NCI-H1417 (cell line): ENCODE measurements at regions not wholly inside any gene's neighbourhood (a gene's known extent, or its start where the extent isn't known, plus 50 kb on each side); places are given as distances from the start of the nearest gene placed in this dataset.

ENCODE experiments used
- DNase-seq, 3 experiments: peaks; one replicate each; lab custom pipeline; 2025; lab: John Stamatoyannopoulos, UW

DNA sequence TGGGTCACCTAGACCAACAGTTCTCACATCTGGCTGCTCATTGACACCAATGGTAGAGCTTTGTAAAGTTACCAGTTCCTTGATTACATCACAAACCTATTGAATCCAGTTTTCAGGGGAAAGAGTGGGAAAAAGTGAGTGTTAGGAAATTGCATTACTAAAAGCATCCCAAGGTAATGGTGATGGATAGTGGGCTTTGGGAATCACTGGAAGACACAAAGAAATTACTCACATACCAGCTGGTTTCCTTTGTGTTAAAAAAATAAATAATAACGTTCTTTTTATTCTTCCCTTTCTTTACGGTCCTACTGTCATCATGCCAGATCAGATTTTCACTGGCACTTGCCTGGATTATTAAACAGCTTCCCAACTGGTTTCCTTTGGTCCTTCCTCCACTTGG is 370.7 kb downstream of the RFPL4B start:
- no peak for DNase-seq

DNA sequence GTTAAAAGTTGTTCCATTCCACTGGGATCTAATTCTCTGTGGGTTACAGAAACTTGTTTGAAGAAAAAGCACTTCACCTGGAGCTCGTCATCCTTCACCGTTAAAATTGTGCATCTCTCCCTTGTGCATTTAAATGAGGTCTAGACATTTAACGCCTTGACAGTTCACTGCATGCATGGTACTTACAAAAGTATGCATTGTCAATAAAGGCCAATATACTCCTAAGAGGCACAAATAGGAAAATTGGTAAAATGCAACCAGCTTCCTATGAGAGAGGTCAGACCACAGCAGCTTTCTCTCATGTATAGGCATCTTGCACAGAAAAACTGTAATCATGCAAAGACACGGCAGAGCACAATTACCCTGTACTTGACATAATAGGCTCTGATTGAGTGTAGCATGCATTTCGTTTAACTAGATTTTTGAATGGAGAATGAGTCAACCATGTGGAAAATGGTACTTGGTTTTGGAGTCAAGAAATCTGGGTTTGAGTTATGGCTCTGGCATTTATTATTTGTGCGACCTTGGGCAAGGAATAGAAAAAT is 378.5 kb downstream of the RFPL4B start:
- DNase-seq: peak in 1 of 3 experiments; percentile 28

DNA sequence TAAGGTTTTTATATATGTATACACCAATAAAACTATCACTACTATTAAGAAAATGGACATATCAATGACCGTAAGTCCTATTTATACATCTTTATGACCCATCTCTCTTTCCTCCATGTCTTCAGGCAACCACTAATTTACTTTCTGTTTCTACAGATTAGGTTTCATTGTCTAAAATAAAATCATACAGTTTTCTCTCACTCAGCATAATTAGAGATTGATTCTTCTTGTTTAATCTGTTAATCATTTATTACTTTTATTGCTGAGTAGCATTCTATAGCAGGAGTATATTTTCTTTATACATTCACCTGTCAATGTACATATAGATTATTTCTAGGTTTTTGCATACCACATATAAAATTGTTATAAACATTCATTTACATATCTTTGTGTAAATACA is 388.0 kb downstream of the RFPL4B start:
- no peak for DNase-seq

DNA sequence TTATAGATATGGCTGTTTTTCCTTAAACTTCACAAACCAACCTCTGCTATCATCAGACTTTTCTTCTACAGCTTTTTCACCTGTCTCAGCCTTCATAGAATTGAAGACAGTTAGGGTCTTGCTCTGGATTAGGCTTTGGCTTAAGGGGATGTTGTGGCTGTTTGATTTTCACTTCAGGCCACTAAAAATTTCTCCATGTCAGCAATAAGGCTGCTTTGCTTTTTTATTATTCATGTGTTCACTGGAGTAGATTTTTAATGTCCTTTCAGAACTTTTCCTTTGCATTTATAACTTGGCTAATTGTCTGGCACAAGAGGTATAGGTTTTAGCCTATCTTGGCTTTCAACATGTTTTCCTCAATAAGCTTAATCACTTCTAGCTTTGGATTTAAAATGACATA is 392.6 kb downstream of the RFPL4B start:
- no peak for DNase-seq

DNA sequence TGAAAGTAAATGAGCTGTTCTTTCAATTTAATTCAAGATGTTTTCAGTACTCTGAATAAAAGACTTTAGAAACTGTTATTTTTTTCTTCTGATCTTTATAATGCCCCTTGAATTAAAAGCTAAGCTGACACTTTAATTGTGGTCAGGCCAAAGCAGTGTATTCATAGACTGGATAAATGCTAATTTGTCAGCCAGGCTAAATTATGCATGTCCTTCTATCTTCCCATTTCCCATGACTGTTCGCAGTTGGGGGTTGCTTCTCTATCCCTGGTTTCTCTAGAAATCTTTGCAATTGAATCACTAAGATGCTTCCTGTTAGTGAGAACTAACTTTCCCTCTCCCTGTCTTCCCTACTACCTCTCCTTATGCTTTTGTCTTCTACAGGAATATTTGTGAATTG is 396.2 kb downstream of the RFPL4B start:
- DNase-seq: no peak

DNA sequence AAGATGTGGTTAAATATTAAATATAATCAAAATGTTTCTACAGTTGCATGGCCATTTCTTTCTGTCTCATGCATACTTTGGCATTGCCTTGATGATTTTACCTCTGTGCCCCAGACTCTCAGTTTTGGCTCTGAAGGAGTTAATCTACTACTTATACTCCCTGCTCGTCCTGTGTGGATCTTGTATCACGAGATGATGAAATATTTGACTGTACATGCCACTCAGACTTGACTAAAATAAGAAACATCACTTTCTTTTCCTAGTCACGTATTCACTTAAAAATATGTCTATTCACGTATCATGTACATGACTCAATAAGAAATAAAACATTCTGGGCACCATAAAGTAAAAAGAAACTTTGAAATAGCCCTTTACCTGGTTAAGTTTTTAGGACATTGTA is 397.7 kb downstream of the RFPL4B start:
- DNase-seq: no peak

DNA sequence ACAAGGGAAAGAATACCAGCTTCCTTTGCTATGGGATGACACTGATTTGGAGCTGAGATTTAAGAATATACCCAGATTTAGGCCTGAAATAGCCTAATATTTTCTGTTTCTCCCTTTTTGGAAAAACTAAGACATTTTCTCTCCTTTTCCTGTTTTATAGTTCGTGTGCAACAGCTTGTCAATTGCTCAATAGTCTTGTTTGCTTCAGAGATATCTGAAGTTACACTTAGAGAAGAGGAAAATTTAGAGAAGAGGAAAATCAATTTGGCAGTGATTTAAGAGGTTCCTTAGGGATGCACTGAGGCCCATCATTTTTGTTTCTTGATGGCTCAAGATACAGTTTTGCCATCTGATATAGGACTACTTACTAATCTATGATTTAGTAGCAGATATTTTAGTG is 398.6 kb downstream of the RFPL4B start:
- no peak for DNase-seq

DNA sequence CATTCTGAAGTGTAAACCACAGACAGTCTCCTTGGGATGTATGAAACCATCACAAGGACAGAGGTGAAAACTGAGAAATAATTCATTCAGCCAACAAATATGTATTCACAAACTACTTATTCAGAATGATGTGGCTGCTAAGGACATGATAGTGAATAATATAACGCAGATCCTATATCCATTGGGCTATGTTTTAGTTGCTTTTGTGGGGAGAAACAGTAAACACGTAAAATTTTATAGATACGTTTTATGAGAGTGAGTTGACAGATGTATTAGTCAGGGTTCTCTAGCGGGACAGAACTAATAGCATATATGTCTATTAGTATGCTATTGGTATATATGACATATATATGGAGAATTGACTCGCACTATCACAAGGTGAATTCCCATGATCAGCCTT is 402.5 kb downstream of the RFPL4B start:
- DNase-seq: no peak

DNA sequence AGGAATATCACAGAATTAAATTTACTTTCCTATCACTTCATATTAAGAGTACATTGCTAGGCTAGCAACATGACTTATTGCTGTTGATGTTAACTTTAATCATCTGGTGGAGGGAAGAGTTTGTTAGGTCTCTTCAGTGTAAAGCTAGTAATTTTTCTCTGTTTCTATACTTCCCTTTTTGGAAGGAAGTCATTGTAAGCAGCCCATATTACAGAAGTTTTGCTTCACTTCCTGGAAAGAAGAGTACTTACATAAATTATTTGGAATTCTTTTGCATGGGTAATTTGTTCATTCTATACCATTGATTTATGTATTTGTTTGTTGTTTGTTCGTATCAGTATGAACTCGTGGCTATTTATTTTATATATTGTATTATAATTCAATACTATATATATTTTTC is 405.2 kb downstream of the RFPL4B start:
- no peak for DNase-seq

DNA sequence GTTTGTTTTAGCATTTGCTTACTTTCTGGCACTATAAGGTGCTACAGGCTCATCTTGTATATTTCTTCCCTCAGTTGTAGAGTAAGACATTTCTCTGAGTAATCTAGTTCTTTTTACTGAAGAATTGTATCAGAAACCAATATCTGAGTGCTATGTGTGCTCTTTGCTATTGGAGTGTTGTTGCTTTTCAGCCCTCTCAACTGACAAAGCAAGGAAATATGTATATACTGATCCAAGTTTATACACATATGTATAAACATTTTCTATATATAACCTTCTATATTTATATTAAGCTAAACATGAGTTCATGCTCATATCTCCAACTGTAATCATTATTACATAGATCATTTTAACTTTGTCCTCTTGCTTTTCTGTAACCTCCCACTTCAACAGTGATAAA is 405.7 kb downstream of the RFPL4B start:
- no peak for DNase-seq

DNA sequence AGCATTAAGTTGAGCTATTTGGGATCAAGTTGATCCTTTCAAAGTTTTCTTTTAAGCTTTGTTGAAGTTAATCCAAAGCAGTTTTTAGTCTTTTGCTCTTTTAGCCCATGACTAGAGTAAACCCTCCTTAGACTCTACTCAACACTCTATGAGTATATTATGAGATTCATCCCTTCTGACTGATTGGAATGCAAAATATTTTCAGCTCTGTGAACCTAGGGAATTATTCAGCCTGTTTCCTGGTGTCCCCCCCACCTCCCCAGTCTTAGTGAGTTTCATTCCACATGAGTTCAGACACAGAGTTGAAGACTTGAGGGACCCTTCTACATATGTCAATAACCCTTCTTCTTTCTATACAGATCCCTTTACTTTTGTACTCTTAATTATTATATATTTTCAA is 413.7 kb downstream of the RFPL4B start:
- DNase-seq: no peak

DNA sequence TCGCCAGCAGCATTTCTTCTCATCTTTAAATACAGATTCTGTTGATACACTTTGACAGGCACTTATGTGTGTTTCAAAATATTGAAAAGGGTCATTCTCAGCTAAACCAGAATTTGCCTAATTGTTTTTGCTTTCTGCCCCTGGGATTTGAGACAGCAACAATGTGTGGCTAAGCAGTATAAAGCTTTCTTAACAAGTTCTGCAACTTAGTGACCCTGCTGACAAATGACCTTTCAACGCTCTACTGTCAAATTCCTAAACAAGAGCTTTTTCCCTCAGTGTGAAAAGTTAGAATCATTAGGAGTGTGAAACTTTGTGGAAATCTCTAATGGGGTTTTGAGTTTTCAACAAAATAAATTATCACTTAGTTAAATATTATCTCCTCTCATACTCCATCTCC is 414.6 kb downstream of the RFPL4B start:
- DNase-seq: no peak

DNA sequence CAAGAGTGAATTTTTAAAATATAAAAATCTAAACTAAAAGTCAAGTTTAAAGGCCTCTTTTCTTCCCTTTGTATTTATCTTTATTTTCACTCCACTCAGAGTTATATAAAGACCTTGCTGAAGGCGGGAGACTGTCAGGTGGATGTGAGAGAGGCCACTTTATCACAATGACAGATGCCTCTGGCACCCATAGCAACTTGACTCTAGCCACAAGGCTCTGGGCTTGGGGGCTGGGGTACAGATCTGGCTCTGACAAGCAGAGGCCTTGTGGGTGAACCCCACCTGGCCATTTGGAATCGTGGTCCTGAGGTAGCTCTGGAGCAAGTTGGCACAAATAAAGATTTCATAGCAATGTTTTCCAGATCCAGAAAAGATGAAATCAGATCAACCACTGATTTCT is 417.2 kb downstream of the RFPL4B start:
- DNase-seq: peak; percentile 10 to 63 (median 32)

DNA sequence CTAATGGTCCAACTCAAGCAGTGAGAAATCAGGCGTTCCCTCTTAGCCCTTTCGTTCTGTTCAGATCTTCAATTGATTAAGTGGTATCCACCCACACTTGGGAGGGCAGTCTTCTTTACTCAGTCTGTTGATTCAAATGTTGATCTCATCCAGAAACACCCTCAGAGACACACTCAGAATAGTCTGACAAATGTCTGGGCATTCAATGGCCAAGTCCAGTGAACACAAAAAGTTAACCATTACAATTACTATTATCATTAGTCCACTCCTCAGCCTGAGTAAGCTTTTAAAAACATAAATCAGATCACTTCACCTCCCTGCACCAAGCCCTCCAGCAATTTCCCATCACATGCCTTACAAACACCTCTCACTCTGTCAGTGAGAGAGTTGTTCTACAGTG is 423.2 kb downstream of the RFPL4B start:
- peak in 2 of 3 experiments; percentile 18 to 77 for DNase-seq

DNA sequence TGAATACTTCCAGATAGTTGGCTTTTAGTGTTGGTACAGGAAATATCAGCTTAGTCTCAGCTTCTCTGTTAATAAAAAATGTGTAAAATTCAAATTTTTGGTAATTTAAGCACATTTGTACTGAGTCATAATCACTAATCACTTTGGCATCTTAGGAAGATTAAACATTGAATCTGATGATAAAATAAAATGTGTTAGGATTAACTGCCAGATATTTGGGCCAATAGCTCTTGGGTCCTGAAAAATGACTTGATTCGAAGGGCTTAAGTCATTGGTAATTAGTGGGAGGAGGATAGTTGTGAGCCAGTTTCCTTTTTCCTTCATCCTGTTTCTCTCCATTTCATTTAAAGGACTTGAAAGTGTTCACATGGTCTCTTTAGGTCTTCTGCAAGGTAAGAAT is 426.1 kb downstream of the RFPL4B start:
- DNase-seq: no peak

DNA sequence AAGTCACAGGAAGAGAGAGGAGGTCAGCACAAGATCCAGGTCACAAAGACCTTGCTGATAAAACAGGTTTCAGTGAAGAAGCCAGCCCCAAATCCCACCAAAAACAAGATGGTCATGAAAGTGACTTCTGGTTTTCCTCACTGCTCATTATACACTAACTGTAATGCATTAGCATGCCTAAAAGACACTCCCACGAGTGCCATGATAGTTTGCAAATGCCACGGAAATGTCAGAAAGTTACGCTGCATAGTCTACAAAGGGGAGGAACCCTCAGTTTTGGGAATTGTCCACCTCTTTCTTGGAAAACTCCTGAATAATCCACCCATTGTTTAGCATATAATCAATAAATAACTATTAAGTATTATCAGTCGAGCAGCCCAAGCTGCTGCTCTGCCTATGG is 427.2 kb downstream of the RFPL4B start:
- no peak for DNase-seq

DNA sequence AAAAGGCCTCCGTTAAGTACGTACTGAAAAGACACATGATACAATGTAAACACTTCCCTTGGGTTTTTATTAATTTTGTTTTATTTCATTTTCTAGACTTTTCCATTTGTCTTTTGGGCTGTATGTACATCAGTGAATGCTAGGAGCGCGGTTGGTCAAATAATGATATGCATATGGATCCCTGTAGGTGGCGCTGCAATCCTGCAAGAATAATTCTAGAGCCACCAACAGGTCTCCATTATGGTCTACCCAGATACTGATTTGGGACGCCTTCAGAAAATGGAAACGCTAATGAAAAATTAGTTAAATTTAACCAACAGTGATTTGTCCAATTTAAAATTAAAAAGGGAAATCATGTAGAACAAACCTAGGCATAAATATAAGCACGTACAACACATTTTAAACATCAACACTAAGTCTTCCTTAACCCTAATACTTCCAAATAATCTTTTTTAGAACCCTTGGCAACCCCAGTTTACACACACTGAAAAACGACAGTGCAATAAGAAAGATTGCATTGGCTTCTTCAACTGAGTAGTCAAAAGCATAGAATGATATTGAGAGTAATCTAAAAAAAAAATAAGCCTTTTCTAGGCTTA is 433.5 kb downstream of the RFPL4B start:
- peak; percentile 22 to 81 (median 73) for DNase-seq

DNA sequence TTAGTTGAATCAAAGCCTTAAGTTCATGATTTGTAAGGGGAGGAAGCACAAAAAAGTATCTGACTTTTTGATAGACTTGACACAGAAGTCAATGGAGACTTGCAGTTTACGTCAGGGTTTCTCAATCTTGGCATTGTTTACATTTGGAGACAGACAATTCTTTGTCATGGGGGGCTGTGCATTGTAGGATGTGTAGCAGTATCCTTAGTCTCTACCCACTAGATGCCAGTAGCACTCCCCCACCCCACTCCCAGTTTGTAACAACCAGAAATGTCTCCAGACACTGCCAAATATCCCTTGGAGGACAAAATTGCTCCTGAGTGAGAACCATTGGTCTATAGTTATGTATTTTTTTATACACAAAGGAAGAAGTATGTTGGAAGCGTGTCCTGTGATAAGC is 434.1 kb downstream of the RFPL4B start:
- peak in 1 of 3 experiments; percentile 22 for DNase-seq

DNA sequence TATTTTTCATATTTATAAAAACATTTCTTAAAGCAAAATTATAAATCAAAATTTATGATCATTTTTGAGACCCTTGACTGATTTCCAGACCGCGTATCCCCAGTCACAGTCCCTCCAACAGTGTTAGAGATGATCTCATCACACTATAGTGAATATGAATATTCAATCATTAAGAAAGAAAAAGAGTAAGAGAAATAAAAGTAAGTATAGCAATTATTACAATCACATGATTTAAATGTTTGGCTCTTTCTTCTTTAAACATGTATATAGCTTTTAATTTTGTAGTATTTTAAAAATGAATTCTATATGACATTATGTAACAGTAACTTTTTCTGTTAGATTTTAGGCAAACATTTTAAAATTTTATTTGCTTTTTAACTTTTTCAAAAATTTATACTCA is 438.3 kb downstream of the RFPL4B start:
- no peak for DNase-seq

DNA sequence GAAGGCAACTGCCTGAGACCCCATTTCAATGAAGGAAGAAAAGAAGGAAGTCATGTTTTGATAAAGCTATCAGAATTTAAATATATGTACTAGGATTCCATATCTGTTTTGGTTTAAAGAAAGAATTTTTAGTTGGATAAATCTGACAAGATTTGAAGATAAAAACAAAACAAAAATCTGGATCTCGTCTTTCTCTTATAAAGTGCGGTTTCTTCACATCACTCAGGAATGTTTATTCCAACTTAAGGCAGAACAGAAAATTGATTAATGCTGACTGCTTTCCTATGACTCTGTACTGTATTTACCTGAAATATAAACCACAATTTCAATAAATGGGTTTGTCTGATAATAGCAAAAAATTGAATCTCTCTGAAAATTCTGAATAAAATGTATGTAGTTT is 439.7 kb downstream of the RFPL4B start:
- DNase-seq: no peak

DNA sequence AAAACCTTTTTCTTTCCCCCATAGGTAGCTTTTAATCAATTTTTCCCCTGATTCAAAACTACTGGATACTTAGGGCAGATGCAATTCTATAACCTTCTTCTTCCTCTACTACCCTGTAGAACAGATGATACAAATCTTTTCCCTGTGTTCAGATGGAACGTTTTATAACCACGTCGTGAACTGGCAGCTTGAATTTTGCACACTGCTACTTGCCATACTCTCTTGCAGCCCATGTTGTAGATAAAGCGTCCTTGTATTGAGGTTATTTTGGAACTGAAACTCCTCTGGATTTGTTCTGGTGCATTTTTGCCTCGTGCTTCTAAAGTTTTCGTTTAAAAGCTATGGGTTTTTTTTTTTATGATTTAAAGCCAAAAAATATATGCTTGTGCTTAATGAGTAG is 440.2 kb downstream of the RFPL4B start:
- DNase-seq: no peak

DNA sequence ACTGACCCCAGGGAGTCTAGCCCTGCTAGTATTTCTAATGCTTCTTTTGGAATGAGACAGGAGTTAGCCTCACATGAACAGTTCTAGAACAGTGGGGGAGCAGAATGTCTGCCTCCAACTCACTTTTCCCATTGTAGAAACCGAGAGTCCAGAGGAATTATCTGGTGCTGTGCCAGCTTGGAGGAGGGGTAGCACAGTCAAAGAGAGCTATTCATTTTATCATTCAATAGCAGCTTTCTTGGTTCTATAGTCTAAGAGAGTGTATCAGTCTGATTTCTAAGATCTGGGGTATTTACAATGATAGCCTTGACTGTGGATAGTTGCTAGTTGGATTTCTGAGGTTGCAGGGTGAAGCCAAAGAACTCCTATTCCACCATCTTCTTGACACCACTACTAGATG is 448.2 kb downstream of the RFPL4B start:
- no peak for DNase-seq

DNA sequence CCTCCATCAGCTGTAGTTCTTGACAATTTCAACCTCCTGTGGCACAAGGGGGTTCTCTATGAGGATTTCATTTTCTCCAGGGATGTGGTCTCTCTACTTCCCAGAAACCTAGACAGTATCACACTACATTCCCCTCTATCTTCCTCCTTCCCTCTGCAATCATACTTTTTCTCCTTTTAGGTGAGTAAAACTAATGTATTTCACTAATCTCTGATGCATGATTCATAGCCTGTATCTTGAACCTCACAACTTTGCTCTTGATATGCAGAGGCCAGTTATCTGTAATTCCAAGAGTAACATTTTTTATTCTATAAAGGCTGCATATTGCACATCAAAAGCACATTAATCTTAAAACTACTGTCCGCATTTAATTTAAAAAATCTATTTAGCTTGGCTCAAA is 449.6 kb downstream of the RFPL4B start:
- no peak for DNase-seq

DNA sequence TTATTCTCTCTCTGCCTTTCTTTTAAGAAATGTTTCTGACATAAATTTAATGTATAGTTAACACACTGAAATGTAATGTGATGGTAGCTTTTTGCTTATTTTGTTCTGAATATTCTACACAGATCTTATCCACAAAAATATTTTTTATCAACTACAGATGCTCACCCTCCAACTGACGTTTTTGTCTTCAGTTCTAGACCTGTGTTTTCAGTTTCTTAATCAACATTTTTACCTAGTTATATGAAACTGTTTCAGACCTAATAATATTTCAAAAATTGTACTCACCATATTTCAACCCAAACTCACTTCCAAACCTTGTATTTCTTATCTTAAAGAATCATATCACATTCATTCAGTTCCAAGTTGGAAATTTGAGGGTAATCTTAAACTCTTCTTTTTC is 452.8 kb downstream of the RFPL4B start:
- no peak for DNase-seq

DNA sequence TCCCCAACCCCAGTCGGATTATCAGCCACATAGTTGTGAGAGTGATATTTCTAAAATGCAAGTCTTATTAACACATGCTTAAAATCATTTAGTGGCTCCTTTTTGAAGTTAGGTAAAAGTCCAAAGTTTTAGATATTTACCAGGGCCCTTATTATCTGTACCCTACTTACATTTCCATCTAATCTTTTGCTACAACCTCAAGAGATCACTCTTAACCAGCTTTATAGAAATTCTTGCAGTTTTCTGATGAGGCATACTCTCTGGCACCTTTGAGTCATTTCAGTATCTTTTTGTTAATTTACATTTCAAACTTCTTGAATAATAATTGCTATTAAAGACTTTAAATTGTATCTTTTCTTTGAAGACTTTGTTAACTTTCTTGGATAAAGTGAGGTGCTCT is 453.3 kb downstream of the RFPL4B start:
- DNase-seq: no peak
